Endothelial cell of umbilical vein (primary cell): ENCODE measurements at regions not wholly inside any gene's neighbourhood (a gene's known extent, or its start where the extent isn't known, plus 50 kb on each side); places are given as distances from the start of the nearest gene placed in this dataset.

Source experiments
- BruUV-seq: library from RNA; stranded (reverse); fragments of 400-500 nt; replicated peaks from 2 replicates; lab custom pipeline; 2021; lab: Mats Ljungman, UMichigan
- CTCF ChIA-PET: fragments of 300-600, 350-600 bp; sonication (Branson Sonifier 250); formaldehyde crosslinking; loops from one replicate; lab custom pipeline; 2021; ENCODE audit warnings: antibody characterized with exemption, inconsistent platforms; lab: Charles Lee
- POLR2A ChIA-PET: fragments of 300-600, 350-600 bp; sonication (Branson Sonifier 250); formaldehyde crosslinking; loops from one replicate; lab custom pipeline; 2021; ENCODE audit warnings: antibody characterized with exemption, inconsistent platforms; lab: Charles Lee
- DNase-seq: peaks from one replicate; pipeline ENCODE4 v3.0.0-alpha.2; 2011; ENCODE audit warnings: low read depth, low spot score
- FAIRE-seq: peaks from 2 replicates; lab custom pipeline; 2011; peaks lifted over from hg19 to GRCh38; lab: Jason Lieb, UNC
- H2AFZ ChIP-seq: 2 replicates; pipeline ENCODE4 v1.6.0; 2012; ENCODE audit warnings: low read depth, low read length, control low read depth, inconsistent platforms
- H3K27ac ChIP-seq: 2 replicates; pipeline ENCODE4 v1.5.1; 2011; ENCODE audit warnings: low read depth, mild to moderate bottlenecking, control low read depth, low read length, moderate library complexity; ENCODE audit not compliant: insufficient read depth
- H3K27me3 ChIP-seq, 2 experiments: 2 replicates each; pipeline versions ENCODE4 v1.6.0 to v1.6.1; 2011; ENCODE audit warnings: low read length in 2 of 2, mixed read lengths in 1 of 2; ENCODE audit not compliant: control insufficient read depth in 2 of 2, insufficient read depth in 2 of 2
- H3K36me3 ChIP-seq, 2 experiments: 2 replicates in 1 of 2; 3 replicates in 1 of 2; pipeline ENCODE4 v1.5.1; 2011; ENCODE audit warnings: low read length in 2 of 2, mild to moderate bottlenecking in 1 of 2, moderate library complexity in 1 of 2; ENCODE audit not compliant: control insufficient read depth in 2 of 2, insufficient read depth in 2 of 2; ENCODE audit errors: extremely low read depth in 1 of 2
- H3K4me1 ChIP-seq: 3 replicates; pipeline ENCODE4 v1.5.1; 2011; ENCODE audit warnings: mild to moderate bottlenecking, low read length; ENCODE audit not compliant: control insufficient read depth, insufficient read depth; ENCODE audit errors: extremely low read depth
- H3K4me2 ChIP-seq: 2 replicates; pipeline ENCODE4 v1.6.1; 2011; ENCODE audit warnings: low read length, control low read depth, mixed read lengths; ENCODE audit not compliant: insufficient read depth
- H3K4me3 ChIP-seq, 3 experiments: fragments of 200-600 bp in 1 of 3; sonication (generic), shearing (Covaris generic) in 1 of 3; replicated peaks in 1 of 3; 2 replicates each; pipeline ENCODE4 v1.5.1; 2011 to 2016; ENCODE audit warnings: control low read depth in 3 of 3, low read length in 3 of 3, mild to moderate bottlenecking in 2 of 3, inconsistent platforms in 1 of 3, low read depth in 1 of 3, moderate library complexity in 1 of 3; ENCODE audit not compliant: insufficient read depth in 1 of 3
- H3K79me2 ChIP-seq: 2 replicates; pipeline ENCODE4 v1.6.0; 2012; ENCODE audit warnings: low read length, inconsistent platforms; ENCODE audit not compliant: control insufficient read depth, insufficient read depth
- H3K9ac ChIP-seq: replicated peaks from 2 replicates; pipeline ENCODE3; 2011; ENCODE audit warnings: low read length, control low read depth; ENCODE audit not compliant: insufficient read depth; ENCODE audit errors: extremely low read depth
- H3K9me1 ChIP-seq: replicated peaks from 3 replicates; pipeline ENCODE4 v1.6.0; 2011; ENCODE audit warnings: mild to moderate bottlenecking, low read length; ENCODE audit not compliant: control insufficient read depth, insufficient read depth; ENCODE audit errors: extremely low read depth
- H3K9me3 ChIP-seq: replicated peaks from 2 replicates; pipeline ENCODE4 v1.5.1; 2012; ENCODE audit warnings: low read length, inconsistent platforms; ENCODE audit not compliant: control insufficient read depth, insufficient read depth
- H4K20me1 ChIP-seq: replicated peaks from 2 replicates; pipeline ENCODE3; 2011; ENCODE audit warnings: mild to moderate bottlenecking, low read length; ENCODE audit not compliant: control insufficient read depth, insufficient read depth; ENCODE audit errors: extremely low read depth
- EZH2 ChIP-seq: IDR thresholded peaks from 2 replicates; pipeline ENCODE4 v1.6.1; 2012; ENCODE audit warnings: borderline replicate concordance, low read depth, mild to moderate bottlenecking, moderate library complexity, low read length, inconsistent platforms; ENCODE audit not compliant: severe bottlenecking
- FOS ChIP-seq: IDR thresholded peaks from 2 replicates; pipeline ENCODE4 v1.6.1; 2011; ENCODE audit warnings: mild to moderate bottlenecking, low read length, moderate library complexity, borderline replicate concordance; ENCODE audit not compliant: insufficient read depth
- GATA2 ChIP-seq: IDR thresholded peaks from 2 replicates; pipeline ENCODE4 v1.7.0; 2011; ENCODE audit warnings: low read depth, mild to moderate bottlenecking, moderate library complexity, mixed read lengths, low read length; ENCODE audit not compliant: insufficient read length, insufficient read depth
- JUN ChIP-seq: IDR thresholded peaks from 2 replicates; pipeline ENCODE4 v1.6.1; 2011; ENCODE audit warnings: borderline replicate concordance, low read depth; ENCODE audit not compliant: insufficient read length, insufficient read depth
- POLR2A ChIP-seq: IDR thresholded peaks from 2 replicates; pipeline ENCODE4 v1.6.1; 2012; ENCODE audit warnings: low read depth, mild to moderate bottlenecking, control low read depth, low read length
- dilution Hi-C: fragments of 300-500 bp; cut with MboI; formaldehyde crosslinking; loops from one replicate; pipeline ENCODE4 v1.15.0; 2019; ENCODE audit warnings: low sequenced_read_pairs; ENCODE audit not compliant: extremely low pct_ligation_motif_present
- intact Hi-C: fragments of 100-400 bp; cut with micrococcal nuclease; formaldehyde crosslinking; loops from one replicate; pipeline ENCODE4 v1.10.0; 2022
- TF ChIP-seq, protein P1 (sequence below), 2 donors: IDR thresholded peaks; 1 replicate in 1 of 2; 2 replicates in 1 of 2; pipeline ENCODE4 v1.5.1; 2011; ENCODE audit warnings: low read length in 2 of 2, mild to moderate bottlenecking in 2 of 2, moderate library complexity in 2 of 2, control low read depth in 1 of 2, inconsistent platforms in 1 of 2, low read depth in 1 of 2; ENCODE audit not compliant: insufficient read depth in 1 of 2; ENCODE audit errors: extremely low read depth in 1 of 2

GRCh38 chr11:105297463-105297862 lies 157.9 kb upstream of the CARD18 start:
- dilution Hi-C loops (no loop called here), intact Hi-C loops (loop anchor here (5.0 kb wide), 1 partner anchor 55 kb away; no protein-coding TSS in a partner anchor)
- peak; percentile 66 for DNase-seq
- Histone ChIP-seq H3K27ac (peak overlapping the region; percentile 29), H3K9ac (no peak overlapping the region), H3K4me1 (peaks cover 14% of the 10 kb centered on the region), H3K4me3 (no peak overlapping the region), H3K9me1 (no peaks in the 10 kb centered on the region), H4K20me1 (no peaks in the 10 kb centered on the region), H3K79me2 (no peaks in the 10 kb centered on the region), H3K27me3 (no peaks in the 10 kb centered on the region), H2AFZ (no peak overlapping the region), H3K36me3 (no peaks in the 10 kb centered on the region), H3K9me3 (no peaks in the 10 kb centered on the region), H3K4me2 (peak overlapping the region; percentile 31)
- CTCF ChIA-PET = interaction anchor here (1.2 kb wide), 1 partner anchor 9 kb away, joined by 4 read pairs; no protein-coding TSS in a partner anchor
- peak; percentile 69 for FAIRE-seq
- TF ChIP-seq JUN = peak; percentile 53
- TF ChIP-seq, protein P1, sequence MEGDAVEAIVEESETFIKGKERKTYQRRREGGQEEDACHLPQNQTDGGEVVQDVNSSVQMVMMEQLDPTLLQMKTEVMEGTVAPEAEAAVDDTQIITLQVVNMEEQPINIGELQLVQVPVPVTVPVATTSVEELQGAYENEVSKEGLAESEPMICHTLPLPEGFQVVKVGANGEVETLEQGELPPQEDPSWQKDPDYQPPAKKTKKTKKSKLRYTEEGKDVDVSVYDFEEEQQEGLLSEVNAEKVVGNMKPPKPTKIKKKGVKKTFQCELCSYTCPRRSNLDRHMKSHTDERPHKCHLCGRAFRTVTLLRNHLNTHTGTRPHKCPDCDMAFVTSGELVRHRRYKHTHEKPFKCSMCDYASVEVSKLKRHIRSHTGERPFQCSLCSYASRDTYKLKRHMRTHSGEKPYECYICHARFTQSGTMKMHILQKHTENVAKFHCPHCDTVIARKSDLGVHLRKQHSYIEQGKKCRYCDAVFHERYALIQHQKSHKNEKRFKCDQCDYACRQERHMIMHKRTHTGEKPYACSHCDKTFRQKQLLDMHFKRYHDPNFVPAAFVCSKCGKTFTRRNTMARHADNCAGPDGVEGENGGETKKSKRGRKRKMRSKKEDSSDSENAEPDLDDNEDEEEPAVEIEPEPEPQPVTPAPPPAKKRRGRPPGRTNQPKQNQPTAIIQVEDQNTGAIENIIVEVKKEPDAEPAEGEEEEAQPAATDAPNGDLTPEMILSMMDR (IDR thresholded peaks at IDR 0.05; ENCODE audit: extremely low read depth in 1 of 2, insufficient read depth in 1 of 2, low read depth in 1 of 2, low read length in 2 of 2) = no peak
- peak; percentile 74 for TF ChIP-seq GATA2
- no peak for TF ChIP-seq POLR2A
- TF ChIP-seq FOS = peak; percentile 97
- POLR2A ChIA-PET = no interaction called here
- BruUV-seq = no TSS peak

GRCh38 chr11:105296806-105297205 lies 157.2 kb upstream of the CARD18 start:
- H3K79me2 ChIP-seq = no peaks in the 10 kb centered on the region
- H3K36me3 ChIP-seq = no peaks in the 10 kb centered on the region
- H3K4me1 ChIP-seq = peaks cover 14% of the 10 kb centered on the region
- DNase-seq (no peak), FAIRE-seq (no peak)
- peak overlapping the region; percentile 62 for H2AFZ ChIP-seq
- H3K27ac ChIP-seq = peak overlapping the region; percentile 60
- H3K4me2 ChIP-seq = no peak overlapping the region
- intact Hi-C loops (loop anchor here (5.0 kb wide), 1 partner anchor 55 kb away; no protein-coding TSS in a partner anchor), dilution Hi-C loops (no loop called here)
- ChIA-PET CTCF (interaction anchor here (1.2 kb wide), 1 partner anchor 10 kb away, joined by 4 read pairs; no protein-coding TSS in a partner anchor), POLR2A (no interaction called here)
- no peak overlapping the region for H3K4me3 ChIP-seq
- no peaks in the 10 kb centered on the region for H3K9me3 ChIP-seq
- no peaks in the 10 kb centered on the region for H3K27me3 ChIP-seq
- no peak overlapping the region for H3K9ac ChIP-seq
- BruUV-seq = no TSS peak
- no peak for TF ChIP-seq EZH2
- no peaks in the 10 kb centered on the region for H3K9me1 ChIP-seq
- H4K20me1 ChIP-seq = no peaks in the 10 kb centered on the region
